GM12878 (cell line): ENCODE measurements at regions not wholly inside any gene's neighbourhood (a gene's known extent, or its start where the extent isn't known, plus 50 kb on each side); places are given as distances from the start of the nearest gene placed in this dataset.

ENCODE experiments used
- ATAC-seq: fragments of 200-7000 bp; cut with Tn5 transposase; 3 replicates; pipeline ENCODE4 v1.9.1; 2020; ENCODE audit warnings: mild to moderate bottlenecking, moderate library complexity
- BruUV-seq: library from RNA; stranded (reverse); fragments of 400-500 nt; replicated peaks from 2 replicates; lab custom pipeline; 2021; lab: Mats Ljungman, UMichigan
- CTCF ChIA-PET: fragments of 300-600 bp; sonication (Branson Sonifier 250); formaldehyde crosslinking; extraction: SDS; loops from one replicate; lab custom pipeline; 2021; ENCODE audit warnings: inconsistent platforms; lab: Yijun Ruan, JAX
- POLR2A ChIA-PET: fragments of 350-600 bp; formaldehyde crosslinking; extraction: SDS; loops from one replicate; lab custom pipeline; 2021; ENCODE audit warnings: inconsistent platforms; lab: Charles Lee
- RAD21 ChIA-PET: fragments of 300-600 bp; sonication (Branson Sonifier 250); formaldehyde crosslinking; loops from one replicate; lab custom pipeline; 2023; ENCODE audit warnings: antibody characterized with exemption; ENCODE audit not compliant: unreplicated experiment; lab: Charles Lee
- SMC1A ChIA-PET: fragments of 300-600 bp; sonication (Branson Sonifier 250); formaldehyde crosslinking; loops from one replicate; lab custom pipeline; 2023; ENCODE audit not compliant: unreplicated experiment, uncharacterized antibody; lab: Charles Lee
- DNase-seq: peaks from one replicate; pipeline ENCODE4 v3.0.0-alpha.2; 2011; ENCODE audit warnings: low read depth, low spot score
- FAIRE-seq: peaks from 3 replicates; lab custom pipeline; 2011; peaks lifted over from hg19 to GRCh38; lab: Jason Lieb, UNC
- H2AFZ ChIP-seq: 2 replicates; pipeline ENCODE4 v1.6.0; 2011; ENCODE audit warnings: low read depth, low read length, control low read depth; ENCODE audit not compliant: control insufficient read depth
- H3K27ac ChIP-seq: 2 replicates; pipeline ENCODE4 v1.5.1; 2011; ENCODE audit warnings: control low read depth; ENCODE audit not compliant: control insufficient read depth, insufficient read depth
- H3K27me3 ChIP-seq, 2 experiments: replicated peaks in 1 of 2; 2 replicates each; pipeline versions ENCODE4 v1.6.0 to v1.6.1; 2011; ENCODE audit warnings: low read length in 1 of 2; ENCODE audit not compliant: control insufficient read depth in 2 of 2, insufficient read depth in 2 of 2
- H3K36me3 ChIP-seq, 2 experiments: 2 replicates each; pipeline ENCODE4 v1.5.1; 2011; ENCODE audit warnings: low read length in 1 of 2; ENCODE audit not compliant: control insufficient read depth in 2 of 2, insufficient read depth in 2 of 2
- H3K4me1 ChIP-seq: 2 replicates; pipeline ENCODE4 v1.6.1; 2011; ENCODE audit warnings: mild to moderate bottlenecking, low read length, moderate library complexity, mixed read lengths; ENCODE audit not compliant: control insufficient read depth, insufficient read depth
- H3K4me2 ChIP-seq: 2 replicates; pipeline ENCODE4 v1.6.0; 2011; ENCODE audit warnings: control low read depth; ENCODE audit not compliant: control insufficient read depth, insufficient read depth
- H3K4me3 ChIP-seq: fragments of 200-600 bp; sonication (generic); 2 replicates; pipeline ENCODE4 v1.5.1; 2016
- H3K79me2 ChIP-seq: 2 replicates; pipeline ENCODE4 v1.6.0; 2011; ENCODE audit warnings: low read length; ENCODE audit not compliant: control insufficient read depth, insufficient read depth
- H3K9ac ChIP-seq: 2 replicates; pipeline ENCODE4 v1.8.0; 2011; ENCODE audit warnings: low read length, control low read depth, mixed read lengths; ENCODE audit not compliant: control insufficient read depth, insufficient read depth
- H3K9me3 ChIP-seq: replicated peaks from 3 replicates; pipeline ENCODE4 v1.5.1; 2011; ENCODE audit warnings: mild to moderate bottlenecking, low read length; ENCODE audit not compliant: control insufficient read depth, insufficient read depth
- H4K20me1 ChIP-seq: 2 replicates; pipeline ENCODE4 v1.6.0; 2011; ENCODE audit not compliant: control insufficient read depth, insufficient read depth
- CEBPB ChIP-seq, 2 experiments: fragments of 150-350 bp in 1 of 2; IDR thresholded peaks; 2 replicates each; pipeline ENCODE4 v1.6.1; 2012 to 2014; ENCODE audit warnings: low read depth in 2 of 2, low read length in 2 of 2, borderline replicate concordance in 1 of 2, inconsistent platforms in 1 of 2
- DPF2 ChIP-seq: fragments of 450-650 bp; IDR thresholded peaks from 2 replicates; pipeline ENCODE4 v1.6.1; 2017; ENCODE audit warnings: mild to moderate bottlenecking
- FOXK2 ChIP-seq: fragments of 450-650 bp; IDR thresholded peaks from 2 replicates; pipeline ENCODE4 v1.6.1; 2017; ENCODE audit warnings: mild to moderate bottlenecking, moderate library complexity
- IKZF1 ChIP-seq: fragments of 450-650 bp; conservative IDR thresholded peaks from 2 replicates; pipeline ENCODE4 v1.6.1; 2017; ENCODE audit warnings: antibody characterized with exemption, mild to moderate bottlenecking
- MEF2A ChIP-seq: IDR thresholded peaks from 2 replicates; pipeline ENCODE4 v1.6.1; 2011; ENCODE audit warnings: low read depth, mild to moderate bottlenecking, low read length, moderate library complexity; ENCODE audit not compliant: insufficient read depth
- MYC ChIP-seq: IDR thresholded peaks from 2 replicates; pipeline ENCODE4 v1.6.1; 2011; ENCODE audit warnings: mild to moderate bottlenecking, low read length, moderate library complexity, inconsistent platforms; ENCODE audit not compliant: insufficient read depth, insufficient replicate concordance, insufficient read length, severe bottlenecking
- NFYB ChIP-seq: IDR thresholded peaks from 2 replicates; pipeline ENCODE4 v1.6.1; 2011; ENCODE audit warnings: low read depth, mild to moderate bottlenecking, low read length, improper control_type of control experiment, moderate library complexity; ENCODE audit not compliant: insufficient read depth
- RB1 ChIP-seq: fragments of 450-650 bp; formaldehyde crosslinking; IDR thresholded peaks from 2 replicates; pipeline ENCODE4 v1.6.1; 2017; ENCODE audit warnings: mild to moderate bottlenecking, borderline replicate concordance
- RFX5 ChIP-seq: IDR thresholded peaks from 2 replicates; pipeline ENCODE4 v1.6.1; 2011; ENCODE audit warnings: low read depth, low read length, improper control_type of control experiment
- SIX5 ChIP-seq: IDR thresholded peaks from 2 replicates; pipeline ENCODE4 v1.6.1; 2011; ENCODE audit warnings: mild to moderate bottlenecking, low read depth, low read length, moderate library complexity; ENCODE audit not compliant: severe bottlenecking
- in situ Hi-C: fragments of 300-500 bp; cut with MboI; formaldehyde crosslinking; loops from 9 replicates; pipeline ENCODE4 v1.14.3; 2018; ENCODE audit warnings: mixed read lengths
- intact Hi-C: fragments of 100-400 bp; cut with micrococcal nuclease; formaldehyde crosslinking; loops from one replicate; pipeline ENCODE4 v1.14.2; 2022; ENCODE audit not compliant: unreplicated experiment
- TF ChIP-seq, protein P1 (sequence below): fragments of 450-650 bp; conservative IDR thresholded peaks from 2 replicates; pipeline ENCODE4 v1.6.1; 2017; ENCODE audit warnings: mild to moderate bottlenecking, moderate library complexity
- TF ChIP-seq, protein P2 (sequence below): fragments of 150-350 bp; IDR thresholded peaks from 2 replicates; pipeline ENCODE4 v1.6.1; 2014; ENCODE audit warnings: mild to moderate bottlenecking, low read depth, low read length
- TF ChIP-seq, protein P3 (sequence below): fragments of 450-650 bp; IDR thresholded peaks from 2 replicates; pipeline ENCODE4 v1.6.1; 2018; ENCODE audit warnings: mild to moderate bottlenecking, low read depth, moderate library complexity; ENCODE audit not compliant: partially characterized antibody
- TF ChIP-seq, protein P4 (sequence below): fragments of 450-650 bp; formaldehyde crosslinking; IDR thresholded peaks from 2 replicates; pipeline ENCODE4 v1.4.0; 2020; ENCODE audit warnings: mild to moderate bottlenecking, moderate library complexity

DNA sequence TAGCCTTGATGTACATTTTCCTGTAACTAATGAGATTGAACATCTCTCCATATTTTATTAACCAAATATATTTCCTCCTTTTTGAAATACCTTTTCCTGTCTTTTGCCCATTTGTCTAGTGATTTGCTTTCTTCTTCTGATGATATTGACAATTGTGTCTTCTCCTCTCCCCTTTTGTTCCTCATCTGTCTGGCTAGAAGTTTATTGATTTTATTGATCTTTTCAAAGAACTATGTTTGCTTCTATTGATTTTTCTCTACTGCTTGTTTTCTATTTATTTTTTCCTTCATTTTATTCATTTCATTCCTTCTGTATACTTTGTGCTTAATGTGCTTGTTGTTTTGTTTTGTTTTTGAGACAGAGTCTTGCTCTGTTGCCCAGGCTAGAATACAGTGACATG, 181.4 kb upstream of the SMIM23 start:
- FAIRE-seq (no peak), DNase-seq (no peak), ATAC-seq (no peak)
- intact Hi-C loops = loop anchor here (10.0 kb wide), 1 partner anchor 179 kb away; no protein-coding TSS in a partner anchor
- Histone ChIP-seq H3K4me1 (no peaks in the 10 kb centered on the region), H3K4me3 (no peak overlapping the region), H3K27ac (no peak overlapping the region), H3K4me2 (no peak overlapping the region), H3K79me2 (no peaks in the 10 kb centered on the region), H3K36me3 (no peaks in the 10 kb centered on the region), H3K9ac (no peak overlapping the region), H3K27me3 (no peaks in the 10 kb centered on the region; a peak in 1 of 4 replicates), H3K9me3 (no peaks in the 10 kb centered on the region; the same call in 2 of the 3 replicates), H2AFZ (no peak overlapping the region), H4K20me1 (no peaks in the 10 kb centered on the region)
- BruUV-seq = no TSS peak
- in situ Hi-C loops = no loop called here
- SMC1A ChIA-PET = no interaction called here
- POLR2A ChIA-PET = no interaction called here
- RAD21 ChIA-PET = no interaction called here
- CTCF ChIA-PET = interaction anchor here (0.6 to 1.2 kb wide), 2 partner anchors 43 to 1857 kb away, joined by 3 read pairs; no protein-coding TSS in a partner anchor
- TF ChIP-seq, protein P1, sequence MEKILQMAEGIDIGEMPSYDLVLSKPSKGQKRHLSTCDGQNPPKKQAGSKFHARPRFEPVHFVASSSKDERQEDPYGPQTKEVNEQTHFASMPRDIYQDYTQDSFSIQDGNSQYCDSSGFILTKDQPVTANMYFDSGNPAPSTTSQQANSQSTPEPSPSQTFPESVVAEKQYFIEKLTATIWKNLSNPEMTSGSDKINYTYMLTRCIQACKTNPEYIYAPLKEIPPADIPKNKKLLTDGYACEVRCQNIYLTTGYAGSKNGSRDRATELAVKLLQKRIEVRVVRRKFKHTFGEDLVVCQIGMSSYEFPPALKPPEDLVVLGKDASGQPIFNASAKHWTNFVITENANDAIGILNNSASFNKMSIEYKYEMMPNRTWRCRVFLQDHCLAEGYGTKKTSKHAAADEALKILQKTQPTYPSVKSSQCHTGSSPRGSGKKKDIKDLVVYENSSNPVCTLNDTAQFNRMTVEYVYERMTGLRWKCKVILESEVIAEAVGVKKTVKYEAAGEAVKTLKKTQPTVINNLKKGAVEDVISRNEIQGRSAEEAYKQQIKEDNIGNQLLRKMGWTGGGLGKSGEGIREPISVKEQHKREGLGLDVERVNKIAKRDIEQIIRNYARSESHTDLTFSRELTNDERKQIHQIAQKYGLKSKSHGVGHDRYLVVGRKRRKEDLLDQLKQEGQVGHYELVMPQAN = no peak
- TF ChIP-seq, protein P2, sequence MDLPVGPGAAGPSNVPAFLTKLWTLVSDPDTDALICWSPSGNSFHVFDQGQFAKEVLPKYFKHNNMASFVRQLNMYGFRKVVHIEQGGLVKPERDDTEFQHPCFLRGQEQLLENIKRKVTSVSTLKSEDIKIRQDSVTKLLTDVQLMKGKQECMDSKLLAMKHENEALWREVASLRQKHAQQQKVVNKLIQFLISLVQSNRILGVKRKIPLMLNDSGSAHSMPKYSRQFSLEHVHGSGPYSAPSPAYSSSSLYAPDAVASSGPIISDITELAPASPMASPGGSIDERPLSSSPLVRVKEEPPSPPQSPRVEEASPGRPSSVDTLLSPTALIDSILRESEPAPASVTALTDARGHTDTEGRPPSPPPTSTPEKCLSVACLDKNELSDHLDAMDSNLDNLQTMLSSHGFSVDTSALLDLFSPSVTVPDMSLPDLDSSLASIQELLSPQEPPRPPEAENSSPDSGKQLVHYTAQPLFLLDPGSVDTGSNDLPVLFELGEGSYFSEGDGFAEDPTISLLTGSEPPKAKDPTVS = no peak
- TF ChIP-seq, protein P3, sequence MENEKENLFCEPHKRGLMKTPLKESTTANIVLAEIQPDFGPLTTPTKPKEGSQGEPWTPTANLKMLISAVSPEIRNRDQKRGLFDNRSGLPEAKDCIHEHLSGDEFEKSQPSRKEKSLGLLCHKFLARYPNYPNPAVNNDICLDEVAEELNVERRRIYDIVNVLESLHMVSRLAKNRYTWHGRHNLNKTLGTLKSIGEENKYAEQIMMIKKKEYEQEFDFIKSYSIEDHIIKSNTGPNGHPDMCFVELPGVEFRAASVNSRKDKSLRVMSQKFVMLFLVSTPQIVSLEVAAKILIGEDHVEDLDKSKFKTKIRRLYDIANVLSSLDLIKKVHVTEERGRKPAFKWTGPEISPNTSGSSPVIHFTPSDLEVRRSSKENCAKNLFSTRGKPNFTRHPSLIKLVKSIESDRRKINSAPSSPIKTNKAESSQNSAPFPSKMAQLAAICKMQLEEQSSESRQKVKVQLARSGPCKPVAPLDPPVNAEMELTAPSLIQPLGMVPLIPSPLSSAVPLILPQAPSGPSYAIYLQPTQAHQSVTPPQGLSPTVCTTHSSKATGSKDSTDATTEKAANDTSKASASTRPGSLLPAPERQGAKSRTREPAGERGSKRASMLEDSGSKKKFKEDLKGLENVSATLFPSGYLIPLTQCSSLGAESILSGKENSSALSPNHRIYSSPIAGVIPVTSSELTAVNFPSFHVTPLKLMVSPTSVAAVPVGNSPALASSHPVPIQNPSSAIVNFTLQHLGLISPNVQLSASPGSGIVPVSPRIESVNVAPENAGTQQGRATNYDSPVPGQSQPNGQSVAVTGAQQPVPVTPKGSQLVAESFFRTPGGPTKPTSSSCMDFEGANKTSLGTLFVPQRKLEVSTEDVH = no peak
- TF ChIP-seq RFX5 = no peak
- no peak for TF ChIP-seq IKZF1
- no peak for TF ChIP-seq RB1
- TF ChIP-seq SIX5 = no peak
- TF ChIP-seq CEBPB (IDR thresholded peaks at IDR 0.05; ENCODE audit: borderline replicate concordance in 1 of 2, low read depth in 2 of 2, low read length in 2 of 2) = no peak
- no peak for TF ChIP-seq MEF2A
- TF ChIP-seq MYC = no peak
- TF ChIP-seq, protein P4, sequence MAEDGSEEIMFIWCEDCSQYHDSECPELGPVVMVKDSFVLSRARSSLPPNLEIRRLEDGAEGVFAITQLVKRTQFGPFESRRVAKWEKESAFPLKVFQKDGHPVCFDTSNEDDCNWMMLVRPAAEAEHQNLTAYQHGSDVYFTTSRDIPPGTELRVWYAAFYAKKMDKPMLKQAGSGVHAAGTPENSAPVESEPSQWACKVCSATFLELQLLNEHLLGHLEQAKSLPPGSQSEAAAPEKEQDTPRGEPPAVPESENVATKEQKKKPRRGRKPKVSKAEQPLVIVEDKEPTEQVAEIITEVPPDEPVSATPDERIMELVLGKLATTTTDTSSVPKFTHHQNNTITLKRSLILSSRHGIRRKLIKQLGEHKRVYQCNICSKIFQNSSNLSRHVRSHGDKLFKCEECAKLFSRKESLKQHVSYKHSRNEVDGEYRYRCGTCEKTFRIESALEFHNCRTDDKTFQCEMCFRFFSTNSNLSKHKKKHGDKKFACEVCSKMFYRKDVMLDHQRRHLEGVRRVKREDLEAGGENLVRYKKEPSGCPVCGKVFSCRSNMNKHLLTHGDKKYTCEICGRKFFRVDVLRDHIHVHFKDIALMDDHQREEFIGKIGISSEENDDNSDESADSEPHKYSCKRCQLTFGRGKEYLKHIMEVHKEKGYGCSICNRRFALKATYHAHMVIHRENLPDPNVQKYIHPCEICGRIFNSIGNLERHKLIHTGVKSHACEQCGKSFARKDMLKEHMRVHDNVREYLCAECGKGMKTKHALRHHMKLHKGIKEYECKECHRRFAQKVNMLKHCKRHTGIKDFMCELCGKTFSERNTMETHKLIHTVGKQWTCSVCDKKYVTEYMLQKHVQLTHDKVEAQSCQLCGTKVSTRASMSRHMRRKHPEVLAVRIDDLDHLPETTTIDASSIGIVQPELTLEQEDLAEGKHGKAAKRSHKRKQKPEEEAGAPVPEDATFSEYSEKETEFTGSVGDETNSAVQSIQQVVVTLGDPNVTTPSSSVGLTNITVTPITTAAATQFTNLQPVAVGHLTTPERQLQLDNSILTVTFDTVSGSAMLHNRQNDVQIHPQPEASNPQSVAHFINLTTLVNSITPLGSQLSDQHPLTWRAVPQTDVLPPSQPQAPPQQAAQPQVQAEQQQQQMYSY = no peak
- TF ChIP-seq DPF2 = no peak
- no peak for TF ChIP-seq FOXK2
- TF ChIP-seq NFYB = no peak
